ENCODE measurements at regions not wholly inside any gene's neighbourhood (a gene's known extent, or its start where the extent isn't known, plus 50 kb on each side); places are given as distances from the start of the nearest gene placed in this dataset.

DNA sequence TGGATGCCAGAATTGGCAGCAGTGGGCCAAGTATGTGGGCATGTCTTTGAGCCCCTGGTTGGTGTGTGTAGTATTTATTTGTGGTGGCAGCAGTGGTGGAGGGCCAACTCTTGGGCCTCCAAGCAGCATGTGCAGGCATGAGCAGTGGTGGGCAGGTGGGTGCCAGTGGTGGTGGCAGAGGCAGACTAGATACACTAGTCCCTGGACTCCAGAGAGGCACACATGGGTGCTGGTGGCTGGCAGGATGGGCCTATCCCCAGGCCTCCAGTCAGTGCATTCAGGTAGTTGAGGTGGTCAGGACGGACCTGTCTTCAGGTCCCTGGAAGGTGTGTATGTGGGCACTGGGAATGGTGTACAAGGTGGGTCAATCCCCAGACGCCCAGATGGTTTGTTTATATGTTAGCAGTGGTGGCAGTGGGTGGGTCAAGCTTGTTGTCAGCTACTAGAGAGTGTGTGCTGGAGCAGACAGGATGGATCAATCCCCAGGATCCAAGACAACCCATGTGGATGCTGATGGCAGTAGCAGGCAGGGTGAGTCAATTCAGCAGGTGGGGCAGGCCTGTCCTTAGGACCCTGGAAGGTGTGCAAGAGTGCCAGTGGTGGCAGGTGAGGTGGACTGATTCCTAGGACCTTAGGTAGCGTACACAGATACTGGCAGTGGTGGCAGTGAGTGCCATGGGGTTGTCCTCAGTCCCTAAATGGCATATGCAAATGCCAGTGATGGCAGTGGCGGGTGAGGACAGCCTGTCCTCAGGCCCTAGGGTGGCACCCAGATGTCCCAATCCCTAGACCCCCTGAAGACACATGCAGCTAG is 294.3 kb downstream of the RPS24 start:
- no peaks in the 10 kb centered on the region for H3K36me3 ChIP-seq (replicated peaks in 1 of 2)
- WGBS, 4 donors = 79 to 86% (median 83%) methylated on average over 3 to 4 of the region's 4 CpGs
- peaks cover 0 to 14% (median 9%) of the 10 kb centered on the region in 3 donors for H3K9me3 ChIP-seq (replicated peaks in 1 of 3)
- TF ChIP-seq, protein P1, sequence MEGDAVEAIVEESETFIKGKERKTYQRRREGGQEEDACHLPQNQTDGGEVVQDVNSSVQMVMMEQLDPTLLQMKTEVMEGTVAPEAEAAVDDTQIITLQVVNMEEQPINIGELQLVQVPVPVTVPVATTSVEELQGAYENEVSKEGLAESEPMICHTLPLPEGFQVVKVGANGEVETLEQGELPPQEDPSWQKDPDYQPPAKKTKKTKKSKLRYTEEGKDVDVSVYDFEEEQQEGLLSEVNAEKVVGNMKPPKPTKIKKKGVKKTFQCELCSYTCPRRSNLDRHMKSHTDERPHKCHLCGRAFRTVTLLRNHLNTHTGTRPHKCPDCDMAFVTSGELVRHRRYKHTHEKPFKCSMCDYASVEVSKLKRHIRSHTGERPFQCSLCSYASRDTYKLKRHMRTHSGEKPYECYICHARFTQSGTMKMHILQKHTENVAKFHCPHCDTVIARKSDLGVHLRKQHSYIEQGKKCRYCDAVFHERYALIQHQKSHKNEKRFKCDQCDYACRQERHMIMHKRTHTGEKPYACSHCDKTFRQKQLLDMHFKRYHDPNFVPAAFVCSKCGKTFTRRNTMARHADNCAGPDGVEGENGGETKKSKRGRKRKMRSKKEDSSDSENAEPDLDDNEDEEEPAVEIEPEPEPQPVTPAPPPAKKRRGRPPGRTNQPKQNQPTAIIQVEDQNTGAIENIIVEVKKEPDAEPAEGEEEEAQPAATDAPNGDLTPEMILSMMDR (IDR thresholded peaks at IDR 0.05) = no peak
- TF ChIP-seq POLR2A (IDR thresholded peaks at IDR 0.05) = no peak
- DNase-seq = peak in 2 of 7 donors; percentile 10 to 16
- H3K27me3 ChIP-seq = no peaks in the 10 kb centered on the region
- no peak overlapping the region for H3K4me3 ChIP-seq
- H3K4me1 ChIP-seq (replicated peaks in 1 of 2) = no peaks in the 10 kb centered on the region
- intact Hi-C loops (cut with DNase I) = no loop called here
- H3K27ac ChIP-seq = no peak overlapping the region

DNA sequence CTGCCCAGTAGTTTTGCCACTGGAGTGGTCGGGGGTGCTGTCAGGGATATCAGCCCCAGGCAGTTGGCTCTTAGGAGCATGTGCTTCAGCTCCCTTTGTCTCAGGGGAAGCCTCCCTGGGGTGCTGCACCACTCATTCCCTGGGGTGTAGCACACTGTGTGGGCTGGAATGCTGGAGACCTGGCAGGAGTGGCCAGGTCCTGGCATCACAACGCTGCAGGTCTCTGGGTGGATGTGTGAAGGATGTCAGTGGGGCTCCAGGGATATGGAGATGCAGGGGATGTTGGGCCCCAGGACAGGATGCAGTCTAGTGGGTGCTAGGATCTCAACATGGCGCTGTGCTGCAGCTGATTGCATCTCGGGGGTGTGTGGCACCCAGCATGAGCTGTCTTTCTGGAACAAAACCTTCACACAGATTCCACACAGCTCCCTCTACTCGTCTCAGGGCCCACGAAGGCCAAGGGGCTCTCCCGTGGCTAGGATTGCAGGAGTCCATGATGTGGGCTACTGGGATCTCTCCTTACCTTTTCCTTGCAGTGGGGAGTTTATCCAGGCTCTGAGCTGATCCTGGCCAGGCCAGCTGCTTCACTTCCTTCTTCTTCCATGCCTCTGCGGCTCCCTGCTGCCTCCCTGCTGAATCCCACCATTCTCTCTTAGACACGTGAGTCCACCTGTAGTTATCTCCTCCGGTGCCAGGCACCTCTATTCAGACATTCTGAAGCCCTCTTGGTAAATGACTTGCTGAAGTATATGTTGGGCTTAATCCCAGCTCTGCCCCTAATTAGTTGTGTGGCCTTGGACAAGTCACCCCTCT is 295.1 kb downstream of the RPS24 start:
- 90 to 93% (median 91%) methylated on average over 5 to 10 of the region's 10 CpGs for WGBS, 4 donors
- Histone ChIP-seq H3K27ac (no peak overlapping the region), H3K9me3 (replicated peaks in 1 of 3) (peaks cover 0 to 14% (median 9%) of the 10 kb centered on the region in 3 donors), H3K4me1 (replicated peaks in 1 of 2) (no peaks in the 10 kb centered on the region), H3K27me3 (no peaks in the 10 kb centered on the region), H3K36me3 (replicated peaks in 1 of 2) (no peaks in the 10 kb centered on the region), H3K4me3 (no peak overlapping the region)
- DNase-seq = peak in 2 of 7 donors; percentile 6 to 10
- intact Hi-C loops (cut with DNase I) = no loop called here
- TF ChIP-seq, protein P1 (IDR thresholded peaks at IDR 0.05) = no peak
- no peak for TF ChIP-seq POLR2A (IDR thresholded peaks at IDR 0.05)

DNA sequence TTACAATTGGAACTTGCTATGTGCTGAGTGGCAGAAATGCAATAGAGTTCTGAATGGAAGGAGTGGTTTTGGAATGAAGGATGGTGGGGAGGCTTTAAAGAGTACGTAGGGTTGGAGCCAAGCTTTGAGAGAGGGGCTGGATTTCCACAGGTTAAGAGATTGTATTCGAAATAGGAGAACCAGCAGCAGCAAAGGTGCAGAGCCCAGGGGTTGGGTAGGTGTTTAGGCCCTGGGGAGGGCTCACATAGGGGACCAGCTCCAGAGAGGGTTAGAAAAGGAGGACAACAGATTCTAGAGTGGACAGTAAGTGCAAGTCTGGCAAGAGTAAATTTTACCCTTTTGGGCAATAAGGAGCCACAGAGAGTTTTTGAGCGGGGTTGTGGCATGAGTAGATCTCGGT is 297.2 kb downstream of the RPS24 start:
- TF ChIP-seq POLR2A (IDR thresholded peaks at IDR 0.05) = no peak
- TF ChIP-seq, protein P1 (IDR thresholded peaks at IDR 0.05) = no peak
- no peaks in the 10 kb centered on the region for H3K36me3 ChIP-seq (replicated peaks in 1 of 2)
- H3K27me3 ChIP-seq = no peaks in the 10 kb centered on the region
- H3K4me3 ChIP-seq = no peak overlapping the region
- H3K4me1 ChIP-seq (replicated peaks in 1 of 2) = peaks cover 0 to 4% of the 10 kb centered on the region in 2 donors
- peaks cover 0 to 10% (median 9%) of the 10 kb centered on the region in 3 donors for H3K9me3 ChIP-seq (replicated peaks in 1 of 3)
- WGBS, 4 donors = 90 to 97% (median 96%) methylated on average over 4 of the region's 4 CpGs
- intact Hi-C loops (cut with DNase I) = no loop called here
- DNase-seq = no peak
- H3K27ac ChIP-seq = no peak overlapping the region

DNA sequence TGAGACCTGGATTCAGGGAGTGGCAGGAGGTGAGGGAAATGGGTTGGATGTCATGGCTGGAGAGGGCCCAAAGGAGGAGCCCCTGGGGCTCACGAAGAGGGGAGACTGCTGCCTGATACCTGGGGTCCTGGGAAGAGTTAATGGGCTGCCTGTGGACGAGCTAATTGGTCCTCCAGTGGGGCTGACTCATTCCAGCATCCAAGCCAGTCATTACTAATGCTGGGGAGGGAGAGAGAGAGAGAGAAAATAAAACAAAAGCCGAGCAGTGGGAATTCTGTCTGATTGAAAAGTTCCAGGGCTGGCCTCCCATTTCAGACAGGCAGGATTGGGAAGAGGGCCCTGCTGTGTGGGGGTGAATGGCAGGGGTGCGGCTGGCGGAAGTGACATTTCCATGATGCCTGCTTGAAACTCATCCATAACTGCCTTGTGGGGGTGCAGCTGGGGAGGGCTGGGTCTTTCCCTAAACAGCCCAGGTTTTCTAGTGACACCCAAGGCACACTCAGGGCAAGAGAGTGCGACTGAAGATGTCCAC is 297.8 kb downstream of the RPS24 start:
- TF ChIP-seq POLR2A (IDR thresholded peaks at IDR 0.05) = no peak
- TF ChIP-seq, protein P1 (IDR thresholded peaks at IDR 0.05) = no peak
- intact Hi-C loops (cut with DNase I) = no loop called here
- Histone ChIP-seq H3K27ac (no peak overlapping the region), H3K4me3 (no peak overlapping the region), H3K9me3 (replicated peaks in 1 of 3) (peaks cover 0 to 5% (median 4%) of the 10 kb centered on the region in 3 donors), H3K36me3 (replicated peaks in 1 of 2) (no peaks in the 10 kb centered on the region), H3K4me1 (replicated peaks in 1 of 2) (peaks cover 0 to 9% of the 10 kb centered on the region in 2 donors), H3K27me3 (no peaks in the 10 kb centered on the region)
- DNase-seq = peak in 2 of 7 donors; percentile 8 to 13
- 69 to 83% (median 80%) methylated on average over 6 of the region's 6 CpGs for WGBS, 4 donors
